OCI-LY7 (cell line): ENCODE measurements at regions not wholly inside any gene's neighbourhood (a gene's known extent, or its start where the extent isn't known, plus 50 kb on each side); places are given as distances from the start of the nearest gene placed in this dataset.

Source experiments
- BruUV-seq: library from RNA; stranded (reverse); fragments of 400-500 nt; replicated peaks from 2 replicates; lab custom pipeline; 2021; lab: Mats Ljungman, UMichigan
- CTCF ChIA-PET: fragments of 300-600 bp; sonication (Branson Sonifier 250); formaldehyde crosslinking; loops from one replicate; lab custom pipeline; 2022; ENCODE audit warnings: antibody characterized with exemption; ENCODE audit not compliant: unreplicated experiment; lab: Charles Lee
- POLR2A ChIA-PET: fragments of 300-600 bp; sonication (Branson Sonifier 250); formaldehyde crosslinking; loops from one replicate; lab custom pipeline; 2022; ENCODE audit warnings: antibody characterized with exemption; lab: Charles Lee
- DNase-seq: peaks from one replicate; pipeline ENCODE4 v3.0.0-alpha.2; 2015; ENCODE audit warnings: low spot score
- H2AFZ ChIP-seq: fragments of 200-600 bp; sonication (generic), shearing (Covaris generic); 2 replicates; pipeline ENCODE4 v1.6.1; 2014; ENCODE audit warnings: mild to moderate bottlenecking, antibody characterized with exemption, low read length, moderate library complexity
- H3K27ac ChIP-seq: fragments of 200-600 bp; sonication (generic); 2 replicates; pipeline ENCODE4 v1.5.1; 2014; ENCODE audit warnings: mixed run types, low read depth, mild to moderate bottlenecking, moderate library complexity, low read length, inconsistent platforms; ENCODE audit not compliant: poor library complexity, severe bottlenecking
- H3K36me3 ChIP-seq: fragments of 200-600 bp; sonication (generic); 2 replicates; pipeline ENCODE4 v1.6.1; 2014; ENCODE audit warnings: mild to moderate bottlenecking, antibody characterized with exemption, low read length, moderate library complexity, mixed read lengths; ENCODE audit not compliant: insufficient read depth
- H3K4me1 ChIP-seq: fragments of 200-600 bp; sonication (generic); 2 replicates; pipeline ENCODE4 v1.5.1; 2014; ENCODE audit warnings: mild to moderate bottlenecking, low read length; ENCODE audit not compliant: insufficient read depth, poor library complexity, severe bottlenecking
- H3K4me2 ChIP-seq: fragments of 200-600 bp; sonication (generic); 2 replicates; pipeline ENCODE4 v1.6.1; 2014; ENCODE audit warnings: mild to moderate bottlenecking, low read length
- H3K4me3 ChIP-seq: fragments of 200-600 bp; sonication (generic); 2 replicates; pipeline ENCODE4 v1.5.1; 2014; ENCODE audit warnings: mild to moderate bottlenecking, low read depth, low read length; ENCODE audit not compliant: poor library complexity, severe bottlenecking
- H3K79me2 ChIP-seq: fragments of 200-600 bp; sonication (generic); 2 replicates; pipeline ENCODE4 v1.6.1; 2016; ENCODE audit warnings: low read depth, mild to moderate bottlenecking, low read length, moderate library complexity, mixed read lengths; ENCODE audit not compliant: insufficient read depth
- H3K9me2 ChIP-seq: fragments of 200-600 bp; sonication (generic); 2 replicates; pipeline ENCODE4 v1.6.1; 2016; ENCODE audit warnings: mild to moderate bottlenecking, low read length, mixed read lengths; ENCODE audit not compliant: insufficient read depth
- H3K9me3 ChIP-seq: fragments of 200-600 bp; sonication (generic); 2 replicates; pipeline ENCODE4 v1.6.1; 2014; ENCODE audit warnings: mild to moderate bottlenecking, mixed run types, low read length, mixed read lengths
- H4K20me1 ChIP-seq: fragments of 200-600 bp; sonication (generic); 2 replicates; pipeline ENCODE4 v1.6.1; 2014; ENCODE audit warnings: mild to moderate bottlenecking, antibody characterized with exemption, low read length, moderate library complexity, mixed read lengths; ENCODE audit not compliant: insufficient read depth
- EZH2phosphoT487 ChIP-seq: fragments of 200-600 bp; sonication (generic); IDR thresholded peaks from 2 replicates; pipeline ENCODE4 v1.6.1; 2018; ENCODE audit warnings: low read depth, borderline replicate concordance, mild to moderate bottlenecking, mixed run types, antibody characterized with exemption, low read length, moderate library complexity, mixed read lengths
- intact Hi-C: fragments of 100-400 bp; cut with micrococcal nuclease; formaldehyde crosslinking; loops from one replicate; pipeline ENCODE4 v1.10.0; 2022; ENCODE audit not compliant: unreplicated experiment
- TF ChIP-seq, protein P1 (sequence below): fragments of 200-600 bp; sonication (generic); conservative IDR thresholded peaks from 2 replicates; pipeline ENCODE4 v1.5.1; 2014; ENCODE audit warnings: mild to moderate bottlenecking, antibody characterized with exemption, low read length, moderate library complexity, mixed read lengths

DNA sequence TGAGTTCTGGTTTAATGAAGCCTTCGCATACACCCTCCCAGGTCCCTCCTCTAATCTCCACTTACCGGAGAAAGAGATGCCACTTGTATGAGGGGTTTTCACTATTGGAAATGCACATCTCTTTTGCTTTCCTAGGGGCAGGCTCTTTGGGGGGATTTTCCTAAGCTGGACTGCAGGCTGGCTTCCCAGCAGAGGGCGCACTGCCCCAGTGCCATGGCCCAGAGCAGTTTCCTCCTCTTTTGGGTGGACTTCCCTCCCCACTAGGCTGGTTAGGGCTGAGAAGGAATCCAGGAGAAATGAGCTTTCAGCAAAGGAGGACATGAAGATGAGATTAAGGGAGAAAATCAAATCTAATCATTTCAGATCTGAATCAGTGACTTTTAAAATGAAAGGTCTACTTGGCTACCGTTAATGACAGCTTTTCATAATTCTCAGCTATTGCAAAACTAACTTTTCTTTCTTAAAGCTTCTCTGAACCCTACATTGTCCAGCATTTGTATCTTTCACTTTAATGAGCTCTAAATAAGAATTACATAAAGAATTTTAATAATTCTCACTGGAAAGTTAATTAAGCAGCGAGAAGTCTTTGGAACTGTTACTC, 784.1 kb upstream of the FANCL start:
- BruUV-seq = no TSS peak
- Histone ChIP-seq H3K4me2 (no peak overlapping the region), H4K20me1 (no peaks in the 10 kb centered on the region; the same call in 1 of the 2 replicates)

DNA sequence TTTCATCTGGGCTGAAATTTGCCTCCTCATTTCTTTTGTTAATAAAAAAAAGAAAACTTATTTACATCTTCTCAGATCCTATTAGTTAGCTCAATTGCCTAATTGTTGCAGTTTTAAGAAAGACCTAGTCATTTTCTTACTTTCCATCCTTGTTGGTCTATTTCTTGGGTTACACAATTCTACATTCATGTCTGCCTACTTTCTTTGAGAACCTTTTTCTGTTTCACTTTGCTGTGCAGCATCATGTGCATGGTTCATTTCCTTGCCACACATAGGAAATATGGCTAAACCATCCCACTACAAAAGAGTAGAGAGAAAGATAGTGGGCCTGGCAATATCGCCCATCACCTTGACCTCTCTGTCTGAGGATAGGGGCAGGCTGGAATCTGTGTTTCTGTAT, 780.7 kb upstream of the FANCL start:
- Histone ChIP-seq H3K27ac (no peak overlapping the region), H4K20me1 (no peaks in the 10 kb centered on the region), H3K4me3 (no peak overlapping the region), H3K36me3 (no peaks in the 10 kb centered on the region), H3K4me1 (no peaks in the 10 kb centered on the region), H3K9me2 (no peaks in the 10 kb centered on the region), H3K79me2 (no peaks in the 10 kb centered on the region), H2AFZ (no peak overlapping the region), H3K9me3 (no peaks in the 10 kb centered on the region), H3K4me2 (no peak overlapping the region)
- no peak for DNase-seq
- ChIA-PET CTCF (no interaction called here), POLR2A (no interaction called here)
- TF ChIP-seq EZH2phosphoT487 = no peak
- TF ChIP-seq, protein P1, sequence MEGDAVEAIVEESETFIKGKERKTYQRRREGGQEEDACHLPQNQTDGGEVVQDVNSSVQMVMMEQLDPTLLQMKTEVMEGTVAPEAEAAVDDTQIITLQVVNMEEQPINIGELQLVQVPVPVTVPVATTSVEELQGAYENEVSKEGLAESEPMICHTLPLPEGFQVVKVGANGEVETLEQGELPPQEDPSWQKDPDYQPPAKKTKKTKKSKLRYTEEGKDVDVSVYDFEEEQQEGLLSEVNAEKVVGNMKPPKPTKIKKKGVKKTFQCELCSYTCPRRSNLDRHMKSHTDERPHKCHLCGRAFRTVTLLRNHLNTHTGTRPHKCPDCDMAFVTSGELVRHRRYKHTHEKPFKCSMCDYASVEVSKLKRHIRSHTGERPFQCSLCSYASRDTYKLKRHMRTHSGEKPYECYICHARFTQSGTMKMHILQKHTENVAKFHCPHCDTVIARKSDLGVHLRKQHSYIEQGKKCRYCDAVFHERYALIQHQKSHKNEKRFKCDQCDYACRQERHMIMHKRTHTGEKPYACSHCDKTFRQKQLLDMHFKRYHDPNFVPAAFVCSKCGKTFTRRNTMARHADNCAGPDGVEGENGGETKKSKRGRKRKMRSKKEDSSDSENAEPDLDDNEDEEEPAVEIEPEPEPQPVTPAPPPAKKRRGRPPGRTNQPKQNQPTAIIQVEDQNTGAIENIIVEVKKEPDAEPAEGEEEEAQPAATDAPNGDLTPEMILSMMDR = no peak
- no TSS peak for BruUV-seq
- intact Hi-C loops = no loop called here

More for the DNA sequence above, 784.1 kb upstream of the FANCL start:
- no peaks in the 10 kb centered on the region for H3K79me2 ChIP-seq
- ChIA-PET POLR2A (interaction anchor here (0.5 to 1.0 kb wide), 2 partner anchors 10 to 21 kb away, joined by 3 read pairs; no protein-coding TSS in a partner anchor), CTCF (no interaction called here)
- no peak overlapping the region for H3K4me3 ChIP-seq
- no peaks in the 10 kb centered on the region for H3K9me3 ChIP-seq
- no peaks in the 10 kb centered on the region for H3K9me2 ChIP-seq
- no peak for TF ChIP-seq EZH2phosphoT487
- TF ChIP-seq, protein P1 = peak; percentile 92
- H2AFZ ChIP-seq = no peak overlapping the region
- no peaks in the 10 kb centered on the region for H3K36me3 ChIP-seq
- DNase-seq = peak; percentile 47
- intact Hi-C loops = loop anchor here (5.0 kb wide), 2 partner anchors 1542 to 1557 kb away; no protein-coding TSS in a partner anchor
- H3K27ac ChIP-seq = no peak overlapping the region
- no peaks in the 10 kb centered on the region for H3K4me1 ChIP-seq

DNA sequence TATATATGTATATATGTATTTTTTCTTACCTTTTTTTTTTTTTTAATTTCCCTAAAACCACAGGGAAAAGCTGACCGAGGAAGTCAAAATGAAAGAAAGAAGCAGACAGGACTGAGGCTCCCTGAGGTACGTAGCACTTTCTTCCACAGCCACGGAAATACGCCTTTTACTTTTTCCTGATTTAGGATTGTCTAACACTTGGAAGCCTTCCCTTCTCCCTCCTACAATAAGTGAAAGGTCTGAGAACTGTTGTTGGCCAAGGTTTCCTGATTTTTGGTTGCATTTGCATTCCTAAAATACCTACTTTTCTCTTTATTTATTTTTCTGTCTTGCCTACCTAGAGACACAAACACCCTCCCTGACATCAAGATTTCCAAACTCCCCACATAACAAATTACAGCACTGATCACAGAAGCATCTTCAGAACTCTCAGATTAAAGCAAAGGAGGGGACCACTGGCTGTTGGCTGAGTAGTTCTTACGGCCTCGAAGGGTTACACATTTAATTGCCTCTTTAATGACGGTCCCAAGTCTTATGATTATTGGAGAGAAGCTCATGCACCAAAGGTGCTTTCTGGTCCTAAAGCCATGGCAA, 778.5 kb upstream of the FANCL start:
- no TSS peak for BruUV-seq
- Histone ChIP-seq H4K20me1 (no peaks in the 10 kb centered on the region), H3K4me1 (no peaks in the 10 kb centered on the region), H3K27ac (no peak overlapping the region), H3K9me2 (no peaks in the 10 kb centered on the region), H2AFZ (no peak overlapping the region), H3K4me3 (no peak overlapping the region), H3K9me3 (no peaks in the 10 kb centered on the region), H3K79me2 (no peaks in the 10 kb centered on the region), H3K4me2 (no peak overlapping the region), H3K36me3 (no peaks in the 10 kb centered on the region)
- no peak for TF ChIP-seq EZH2phosphoT487
- TF ChIP-seq, protein P1 = no peak
- intact Hi-C loops = no loop called here
- CTCF ChIA-PET = no interaction called here
- POLR2A ChIA-PET = no interaction called here
- no peak for DNase-seq
